Adrenal gland (tissue), 9 donors: ENCODE measurements at regions not wholly inside any gene's neighbourhood (a gene's known extent, or its start where the extent isn't known, plus 50 kb on each side); places are given as distances from the start of the nearest gene placed in this dataset.

Source experiments
- DNase-seq, 7 donors: peaks; one replicate each; pipeline ENCODE4 v3.0.0-alpha.2; 2019 to 2020
- H3K27ac ChIP-seq, 5 donors: fragments of 200-600 bp; sonication (generic) in 4 of 5; 1 replicate in 3 of 5; 2 replicates in 2 of 5; pipeline versions ENCODE4 v1.5.1 to v1.8.0; 2016 to 2020; ENCODE audit warnings: mild to moderate bottlenecking in 1 of 5
- H3K27me3 ChIP-seq: fragments of 200-600 bp; 2 replicates; pipeline ENCODE4 v1.8.0; 2021
- H3K36me3 ChIP-seq, 2 donors: fragments of 200-600 bp; replicated peaks in 1 of 2; 1 replicate in 1 of 2; 2 replicates in 1 of 2; pipeline versions ENCODE4 v1.5.1 to v1.8.0; 2018 to 2022
- H3K4me1 ChIP-seq, 2 donors: fragments of 200-600 bp; replicated peaks in 1 of 2; 1 replicate in 1 of 2; 2 replicates in 1 of 2; pipeline versions ENCODE4 v1.5.1 to v1.8.0; 2018 to 2021
- H3K4me3 ChIP-seq, 4 donors: fragments of 200-600 bp; sonication (generic) in 3 of 4; one replicate each; pipeline ENCODE4 v1.5.1; 2016 to 2018
- H3K9me3 ChIP-seq, 3 donors: fragments of 200-600 bp; sonication (generic) in 1 of 3; replicated peaks in 1 of 3; 1 replicate in 2 of 3; 2 replicates in 1 of 3; pipeline versions ENCODE4 v1.5.1 to v1.8.0; 2016 to 2021
- POLR2A ChIP-seq, 2 donors: fragments of 450-650 bp; IDR thresholded peaks; one replicate each; pipeline ENCODE4 v1.6.1; 2017; ENCODE audit warnings: antibody characterized with exemption in 2 of 2, mild to moderate bottlenecking in 2 of 2, moderate library complexity in 1 of 2
- WGBS, 4 donors: extraction: QIAGEN DNeasy Blood & Tissue Kit in 2 of 4; methylation state at CpG; one replicate each; pipeline versions ENCODE4 v1.1.5 to v1.1.7; 2013 to 2017; 5-methylcytosine and 5-hydroxymethylcytosine counted together
- intact Hi-C, 2 donors: fragments of 100-400 bp; cut with DNase I; formaldehyde crosslinking; loops; one replicate each; pipeline versions ENCODE4 v1.14.1 to v1.15.0; 2022 to 2023
- TF ChIP-seq, protein P1 (sequence below), 6 experiments: fragments of 450-650 bp in 4 of 6; fragments of 200-600 bp in 2 of 6; sonication (generic) in 1 of 6; IDR thresholded peaks; 1 replicate in 5 of 6; 2 replicates in 1 of 6; pipeline versions ENCODE4 v1.5.1 to v1.8.0; 2016 to 2021; ENCODE audit warnings: antibody characterized with exemption in 6 of 6, mild to moderate bottlenecking in 2 of 6, moderate library complexity in 1 of 6
- donor health status: healthy with polysubstance abuse.
- donor health status: Bipolar disorder and iron deficiency.
- donor health status: DM: yes; HTN: yes; CAD: no.
- donor health status: DM: no; HTN: no; CAD: no.
- donor health status: DM: no; HTN: no; CAD: no.

DNA sequence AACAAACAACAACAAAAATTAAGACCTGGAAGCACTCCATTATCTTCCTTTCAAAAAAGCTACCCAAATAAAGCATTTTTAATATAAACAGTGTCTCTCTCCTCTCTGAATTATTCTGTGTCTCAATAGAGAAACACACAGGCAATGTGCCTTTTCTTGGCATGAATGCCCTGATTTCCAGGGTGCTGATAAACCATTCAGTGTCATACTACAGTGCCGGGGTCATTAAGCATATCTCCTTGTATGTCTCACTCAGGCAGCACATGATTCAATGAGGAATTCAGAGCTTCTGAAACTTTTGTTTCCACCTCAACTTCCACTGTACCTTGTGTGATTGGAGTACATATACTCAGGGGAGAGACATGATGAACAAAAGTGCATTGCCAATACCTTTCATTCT is 294.0 kb upstream of the SLC24A2 start:
- Histone ChIP-seq H3K27me3 (no peaks in the 10 kb centered on the region), H3K4me1 (no peaks in the 10 kb centered on the region), H3K36me3 (no peaks in the 10 kb centered on the region), H3K9me3 (no peaks in the 10 kb centered on the region), H3K4me3 (no peak overlapping the region), H3K27ac (no peak overlapping the region)
- TF ChIP-seq, protein P1, sequence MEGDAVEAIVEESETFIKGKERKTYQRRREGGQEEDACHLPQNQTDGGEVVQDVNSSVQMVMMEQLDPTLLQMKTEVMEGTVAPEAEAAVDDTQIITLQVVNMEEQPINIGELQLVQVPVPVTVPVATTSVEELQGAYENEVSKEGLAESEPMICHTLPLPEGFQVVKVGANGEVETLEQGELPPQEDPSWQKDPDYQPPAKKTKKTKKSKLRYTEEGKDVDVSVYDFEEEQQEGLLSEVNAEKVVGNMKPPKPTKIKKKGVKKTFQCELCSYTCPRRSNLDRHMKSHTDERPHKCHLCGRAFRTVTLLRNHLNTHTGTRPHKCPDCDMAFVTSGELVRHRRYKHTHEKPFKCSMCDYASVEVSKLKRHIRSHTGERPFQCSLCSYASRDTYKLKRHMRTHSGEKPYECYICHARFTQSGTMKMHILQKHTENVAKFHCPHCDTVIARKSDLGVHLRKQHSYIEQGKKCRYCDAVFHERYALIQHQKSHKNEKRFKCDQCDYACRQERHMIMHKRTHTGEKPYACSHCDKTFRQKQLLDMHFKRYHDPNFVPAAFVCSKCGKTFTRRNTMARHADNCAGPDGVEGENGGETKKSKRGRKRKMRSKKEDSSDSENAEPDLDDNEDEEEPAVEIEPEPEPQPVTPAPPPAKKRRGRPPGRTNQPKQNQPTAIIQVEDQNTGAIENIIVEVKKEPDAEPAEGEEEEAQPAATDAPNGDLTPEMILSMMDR (IDR thresholded peaks at IDR 0.05), result no peak
- no peak for TF ChIP-seq POLR2A (IDR thresholded peaks at IDR 0.05)
- no peak for DNase-seq
- WGBS, 4 donors, result 0 to 40% (median 26%) methylated on average over 1 of the region's 1 CpG
- intact Hi-C loops, result no loop called here

DNA sequence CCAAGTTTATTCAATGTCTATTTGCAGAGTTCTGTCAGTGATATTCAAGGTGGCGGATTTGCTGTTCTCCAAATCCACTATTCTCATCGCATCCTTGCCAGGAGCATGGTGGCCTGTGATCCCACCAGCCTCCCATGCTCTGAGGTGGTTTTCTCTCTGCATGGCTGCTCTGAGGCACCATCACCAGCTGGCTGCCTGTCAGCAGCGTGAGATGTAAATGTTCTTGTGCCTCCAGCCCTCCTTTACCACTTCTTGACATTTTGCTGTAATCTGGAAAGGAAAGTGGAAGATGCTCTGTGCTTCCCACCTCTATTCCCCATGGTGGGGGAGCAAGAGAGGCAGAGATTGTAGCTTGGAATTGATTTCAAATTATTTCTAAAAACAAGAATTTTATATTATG is 293.6 kb upstream of the SLC24A2 start:
- WGBS, 4 donors, result 65 to 79% (median 77%) methylated on average over 3 of the region's 3 CpGs
- Histone ChIP-seq H3K27me3 (no peaks in the 10 kb centered on the region), H3K9me3 (no peaks in the 10 kb centered on the region), H3K4me1 (no peaks in the 10 kb centered on the region), H3K36me3 (no peaks in the 10 kb centered on the region), H3K4me3 (no peak overlapping the region), H3K27ac (no peak overlapping the region)
- intact Hi-C loops, result no loop called here
- TF ChIP-seq, protein P1 (IDR thresholded peaks at IDR 0.05), result no peak
- TF ChIP-seq POLR2A (IDR thresholded peaks at IDR 0.05), result no peak
- DNase-seq, result no peak

DNA sequence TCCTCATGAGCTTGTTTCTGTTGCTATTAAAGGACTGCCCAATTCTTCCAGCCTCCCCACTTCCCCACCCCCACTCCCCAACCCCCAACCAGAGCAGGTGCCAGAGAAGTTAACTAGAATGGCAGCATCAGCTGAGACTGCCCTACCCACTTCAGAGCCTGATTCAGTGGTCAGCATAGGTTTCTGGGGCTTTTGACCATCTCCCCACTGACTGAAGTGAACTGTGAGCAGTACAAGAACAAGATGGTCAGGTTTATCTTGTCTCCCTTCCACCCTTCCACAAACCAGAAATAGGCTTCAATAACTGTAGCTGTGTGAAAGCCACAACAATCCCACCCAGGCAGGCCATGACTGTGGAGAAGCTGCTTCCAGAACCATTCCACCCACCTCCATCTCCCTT is 289.4 kb upstream of the SLC24A2 start:
- TF ChIP-seq, protein P1 (IDR thresholded peaks at IDR 0.05), result no peak
- no peak for TF ChIP-seq POLR2A (IDR thresholded peaks at IDR 0.05)
- DNase-seq, result no peak
- no peaks in the 10 kb centered on the region for H3K27me3 ChIP-seq
- H3K4me1 ChIP-seq, result no peaks in the 10 kb centered on the region
- H3K9me3 ChIP-seq, result no peaks in the 10 kb centered on the region
- H3K27ac ChIP-seq, result no peak overlapping the region
- no peaks in the 10 kb centered on the region for H3K36me3 ChIP-seq
- no peak overlapping the region for H3K4me3 ChIP-seq
- intact Hi-C loops, result no loop called here

DNA sequence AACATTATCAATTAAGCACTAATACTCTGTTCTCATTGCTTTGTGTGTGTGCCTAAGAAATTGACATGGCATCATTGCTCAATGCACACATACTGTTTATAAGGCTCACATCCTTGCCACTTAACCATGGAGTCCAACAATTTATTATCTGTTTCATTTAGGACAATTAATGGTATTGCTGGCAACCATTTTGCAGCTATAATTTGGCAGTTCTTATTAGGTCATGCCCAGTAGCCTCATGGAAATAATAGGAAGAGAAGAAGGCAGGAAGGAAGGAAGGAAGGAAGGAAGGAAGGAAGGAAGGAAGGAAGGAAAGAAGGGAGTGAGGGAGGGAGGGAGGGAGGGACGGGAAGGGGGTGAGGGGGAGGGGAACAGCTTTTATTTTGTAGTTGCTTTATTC is 285.5 kb upstream of the SLC24A2 start:
- H3K4me1 ChIP-seq, result no peaks in the 10 kb centered on the region
- H3K4me3 ChIP-seq, result no peak overlapping the region
- 28 to 83% (median 44%) methylated on average over 1 of the region's 1 CpG for WGBS, 4 donors
- no peaks in the 10 kb centered on the region for H3K9me3 ChIP-seq
- DNase-seq, result no peak
- H3K27me3 ChIP-seq, result no peaks in the 10 kb centered on the region
- H3K27ac ChIP-seq, result no peak overlapping the region
- TF ChIP-seq, protein P1 (IDR thresholded peaks at IDR 0.05), result no peak
- no peak for TF ChIP-seq POLR2A (IDR thresholded peaks at IDR 0.05)
- no peaks in the 10 kb centered on the region for H3K36me3 ChIP-seq
- intact Hi-C loops, result no loop called here
